Neural cell (in vitro differentiated cells): ENCODE measurements at regions not wholly inside any gene's neighbourhood (a gene's known extent, or its start where the extent isn't known, plus 50 kb on each side); places are given as distances from the start of the nearest gene placed in this dataset.

ENCODE experiments used
- CTCF ChIP-seq: fragments of 450-650 bp; IDR thresholded peaks from 2 replicates; pipeline ENCODE4 v1.5.1; 2014; ENCODE audit warnings: antibody characterized with exemption, mild to moderate bottlenecking, moderate library complexity; ENCODE audit not compliant: poor library complexity, severe bottlenecking
- EP300 ChIP-seq: fragments of 450-650 bp; conservative IDR thresholded peaks from 2 replicates; pipeline ENCODE4 v1.6.1; 2014; ENCODE audit warnings: antibody characterized with exemption, mild to moderate bottlenecking, moderate library complexity; ENCODE audit not compliant: poor library complexity, severe bottlenecking
- EZH2 ChIP-seq: fragments of 200-600, 300-800 bp; shearing (Covaris generic), sonication (generic); IDR thresholded peaks from 2 replicates; pipeline ENCODE4 v1.6.1; 2014; ENCODE audit warnings: antibody characterized with exemption, low read length, borderline replicate concordance, mild to moderate bottlenecking; ENCODE audit not compliant: insufficient read depth, poor library complexity, severe bottlenecking
- POLR2AphosphoS5 ChIP-seq: IDR thresholded peaks from 2 replicates; pipeline ENCODE4 v1.6.1; 2012
- RAD21 ChIP-seq: fragments of 450-650 bp; conservative IDR thresholded peaks from 2 replicates; pipeline ENCODE4 v1.6.1; 2014; ENCODE audit warnings: antibody characterized with exemption, mild to moderate bottlenecking, moderate library complexity
- SMC3 ChIP-seq: fragments of 450-650 bp; conservative IDR thresholded peaks from 2 replicates; pipeline ENCODE4 v1.6.1; 2014; ENCODE audit warnings: antibody characterized with exemption, mild to moderate bottlenecking, moderate library complexity; ENCODE audit not compliant: poor library complexity

GRCh38 chr7:13108061-13108460 is 420.6 kb downstream of the ARL4A start:
- TF ChIP-seq CTCF: no peak
- no peak for TF ChIP-seq RAD21
- TF ChIP-seq EP300: no peak
- no peak for TF ChIP-seq POLR2AphosphoS5
- TF ChIP-seq EZH2: no peak
- TF ChIP-seq SMC3: no peak
